Bronchial epithelial cell (primary cell): ENCODE measurements at regions not wholly inside any gene's neighbourhood (a gene's known extent, or its start where the extent isn't known, plus 50 kb on each side); places are given as distances from the start of the nearest gene placed in this dataset.
A peak's percentile ranks its signal among the peaks of the same experiment; 100 is the strongest.
"Not testable (repeated sequence)": the region's sequence is repeated elsewhere in the genome, so short reads cannot be mapped to it uniquely, and the experiment has no call there.

Source experiments
- DNase-seq: peaks from one replicate; pipeline ENCODE4 v3.0.0-alpha.2; 2010; ENCODE audit warnings: low read depth
- FAIRE-seq: peaks from 2 replicates; lab custom pipeline; 2011; peaks lifted over from hg19 to GRCh38; lab: Jason Lieb, UNC
- H3K27me3 ChIP-seq: 2 replicates; pipeline ENCODE4 v1.5.1; 2011; ENCODE audit warnings: low read length; ENCODE audit not compliant: control insufficient read depth, insufficient read depth
- H3K36me3 ChIP-seq: 2 replicates; pipeline ENCODE4 v1.5.1; 2011; ENCODE audit warnings: low read length; ENCODE audit not compliant: control insufficient read depth, insufficient read depth
- H3K4me3 ChIP-seq: 2 replicates; pipeline ENCODE4 v1.5.1; 2011; ENCODE audit warnings: mild to moderate bottlenecking, low read depth, low read length, control low read depth
- CTCF ChIP-seq: IDR thresholded peaks from 2 replicates; pipeline ENCODE4 v1.5.1; 2011; ENCODE audit warnings: mild to moderate bottlenecking, moderate library complexity, low read length, control low read depth, inconsistent platforms; ENCODE audit not compliant: insufficient read depth, severe bottlenecking

GRCh38 chr11:7874056-7874455, 57.0 kb downstream of the OR10A6 start:
- DNase-seq (peak; percentile 74), FAIRE-seq (no peak)
- no peaks in the 10 kb centered on the region for H3K27me3 ChIP-seq
- no peaks in the 10 kb centered on the region for H3K36me3 ChIP-seq
- H3K4me3 ChIP-seq, result no peak overlapping the region
- TF ChIP-seq CTCF, result no peak

- no peak for TF ChIP-seq CTCF
- DNase-seq, result peak; percentile 93
- FAIRE-seq, result no peak
- no peaks in the 10 kb centered on the region for H3K27me3 ChIP-seq
- no peaks in the 10 kb centered on the region for H3K36me3 ChIP-seq
- no peak overlapping the region for H3K4me3 ChIP-seq
These were observed 58.2 kb downstream of the OR10A6 start for GRCh38 chr11:7872890-7873289.

GRCh38 chr11:7871056-7871455, 60.0 kb downstream of the OR10A6 start:
- H3K36me3 ChIP-seq, result no peaks in the 10 kb centered on the region
- H3K27me3 ChIP-seq, result no peaks in the 10 kb centered on the region
- FAIRE-seq, result no peak
- DNase-seq, result peak; percentile 96
- no peak overlapping the region for H3K4me3 ChIP-seq
- TF ChIP-seq CTCF, result no peak

GRCh38 chr11:7869467-7869866, 61.6 kb downstream of the OR10A6 start:
- H3K4me3 ChIP-seq, result no peak overlapping the region
- no peaks in the 10 kb centered on the region for H3K27me3 ChIP-seq
- no peaks in the 10 kb centered on the region for H3K36me3 ChIP-seq
- FAIRE-seq, result no peak
- DNase-seq, result no peak
- no peak for TF ChIP-seq CTCF

GRCh38 chr11:7861292-7861691, 64.5 kb upstream of the OR5P2 start:
- FAIRE-seq, H3K27me3 ChIP-seq, H3K4me3 ChIP-seq, H3K36me3 ChIP-seq: not testable (repeated sequence)
- peak; percentile 12 for DNase-seq

GRCh38 chr11:7860844-7861243, 64.1 kb upstream of the OR5P2 start:
- not testable (repeated sequence) for H3K4me3 ChIP-seq, FAIRE-seq, H3K36me3 ChIP-seq, DNase-seq, H3K27me3 ChIP-seq

GRCh38 chr11:7858006-7858405, 61.3 kb upstream of the OR5P2 start:
- DNase-seq, result peak; percentile 92
- TF ChIP-seq CTCF, result no peak
- no peak overlapping the region for H3K4me3 ChIP-seq
- no peaks in the 10 kb centered on the region for H3K36me3 ChIP-seq
- no peaks in the 10 kb centered on the region for H3K27me3 ChIP-seq
- FAIRE-seq, result peak; percentile 90
